IPS-15b (cell line): ENCODE measurements at regions not wholly inside any gene's neighbourhood (a gene's known extent, or its start where the extent isn't known, plus 50 kb on each side); places are given as distances from the start of the nearest gene placed in this dataset.
"Not testable (repeated sequence)": the region's sequence is repeated elsewhere in the genome, so short reads cannot be mapped to it uniquely, and the experiment has no call there.

Experiments
- H3K27me3 ChIP-seq: one replicate; pipeline ENCODE4 v1.6.1; 2013; ENCODE audit warnings: low read length; ENCODE audit not compliant: control insufficient read depth, insufficient read depth
- H3K36me3 ChIP-seq: one replicate; pipeline ENCODE4 v1.6.1; 2013; ENCODE audit warnings: low read length; ENCODE audit not compliant: control insufficient read depth, insufficient read depth
- H3K4me1 ChIP-seq: one replicate; pipeline ENCODE4 v1.6.1; 2013; ENCODE audit warnings: mild to moderate bottlenecking, low read length; ENCODE audit not compliant: control insufficient read depth, insufficient read depth
- H3K4me3 ChIP-seq: one replicate; pipeline ENCODE4 v1.5.1; 2013; ENCODE audit warnings: low read depth, low read length
- H3K9ac ChIP-seq: one replicate; pipeline ENCODE4 v1.6.1; 2013; ENCODE audit warnings: low read depth, mild to moderate bottlenecking, low read length
- H3K9me3 ChIP-seq: one replicate; pipeline ENCODE4 v1.6.1; 2013; ENCODE audit warnings: mild to moderate bottlenecking, low read length; ENCODE audit not compliant: control insufficient read depth, insufficient read depth

DNA sequence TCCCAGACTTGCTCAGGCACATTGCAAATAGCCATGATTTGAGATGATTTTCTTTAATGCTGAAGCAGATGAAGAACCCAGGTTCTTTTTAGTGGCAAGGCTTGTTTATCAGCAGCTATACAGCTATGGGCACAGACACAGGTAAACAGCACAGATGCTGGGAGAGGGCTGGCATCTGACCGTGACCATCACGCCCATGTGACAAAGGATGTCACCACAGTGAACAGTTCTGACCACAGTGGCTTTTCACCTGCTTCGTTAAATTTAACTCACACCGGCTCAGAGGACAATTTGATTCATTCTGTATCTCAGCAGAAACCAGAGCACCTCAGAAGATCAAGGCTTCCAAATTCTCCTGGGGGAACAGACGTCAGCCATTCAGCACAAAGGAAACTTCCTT lies 142.6 kb downstream of the CDH26 start:
- Histone ChIP-seq H3K36me3 (no peaks in the 10 kb centered on the region), H3K4me1 (peaks cover 11% of the 10 kb centered on the region), H3K9ac (no peak overlapping the region), H3K4me3 (no peak overlapping the region), H3K9me3 (no peaks in the 10 kb centered on the region), H3K27me3 (peaks cover 28% of the 10 kb centered on the region)

- Histone ChIP-seq H3K4me1 (peaks cover 11% of the 10 kb centered on the region), H3K27me3 (peaks cover 32% of the 10 kb centered on the region), H3K9ac (no peak overlapping the region), H3K36me3 (no peaks in the 10 kb centered on the region), H3K9me3 (no peaks in the 10 kb centered on the region), H3K4me3 (no peak overlapping the region)
Measured at GRCh38 chr20:60101201-60101890, 143.1 kb downstream of the CDH26 start.

- Histone ChIP-seq H3K4me1 (peaks cover 11% of the 10 kb centered on the region), H3K9me3 (no peaks in the 10 kb centered on the region), H3K4me3 (no peak overlapping the region), H3K36me3 (no peaks in the 10 kb centered on the region), H3K9ac (no peak overlapping the region), H3K27me3 (peaks cover 36% of the 10 kb centered on the region)
Measured at GRCh38 chr20:60101891-60102281, 143.7 kb downstream of the CDH26 start.

DNA sequence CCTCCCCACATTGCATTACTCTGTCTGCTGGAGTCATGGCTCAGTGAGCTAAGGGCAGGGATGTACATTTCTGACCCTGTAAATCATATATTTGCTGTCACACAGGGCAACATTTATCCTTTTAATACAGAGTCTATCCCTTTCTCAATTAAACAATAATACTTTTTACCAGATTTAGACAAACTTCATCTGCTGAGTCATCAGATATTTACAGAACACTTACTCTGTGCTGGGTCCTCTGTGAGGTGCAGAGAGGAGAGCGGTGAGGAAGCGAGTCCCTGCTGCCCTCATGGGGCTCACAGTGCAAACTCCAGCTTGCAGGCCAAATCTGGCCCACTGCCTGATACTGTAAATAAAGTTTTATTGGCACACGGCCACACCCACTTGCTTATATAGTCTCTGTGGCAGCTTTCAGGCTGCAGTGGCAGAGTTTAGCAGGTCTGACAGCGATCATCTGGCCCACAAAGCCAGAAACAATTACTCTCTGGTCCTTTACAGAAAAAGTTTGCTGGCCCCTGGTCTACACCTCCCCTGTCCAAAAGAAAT lies 144.5 kb downstream of the CDH26 start:
- Histone ChIP-seq H3K9me3 (no peaks in the 10 kb centered on the region), H3K9ac (no peak overlapping the region), H3K4me3 (no peak overlapping the region), H3K27me3 (peaks cover 44% of the 10 kb centered on the region), H3K36me3 (no peaks in the 10 kb centered on the region), H3K4me1 (peaks cover 11% of the 10 kb centered on the region)

DNA sequence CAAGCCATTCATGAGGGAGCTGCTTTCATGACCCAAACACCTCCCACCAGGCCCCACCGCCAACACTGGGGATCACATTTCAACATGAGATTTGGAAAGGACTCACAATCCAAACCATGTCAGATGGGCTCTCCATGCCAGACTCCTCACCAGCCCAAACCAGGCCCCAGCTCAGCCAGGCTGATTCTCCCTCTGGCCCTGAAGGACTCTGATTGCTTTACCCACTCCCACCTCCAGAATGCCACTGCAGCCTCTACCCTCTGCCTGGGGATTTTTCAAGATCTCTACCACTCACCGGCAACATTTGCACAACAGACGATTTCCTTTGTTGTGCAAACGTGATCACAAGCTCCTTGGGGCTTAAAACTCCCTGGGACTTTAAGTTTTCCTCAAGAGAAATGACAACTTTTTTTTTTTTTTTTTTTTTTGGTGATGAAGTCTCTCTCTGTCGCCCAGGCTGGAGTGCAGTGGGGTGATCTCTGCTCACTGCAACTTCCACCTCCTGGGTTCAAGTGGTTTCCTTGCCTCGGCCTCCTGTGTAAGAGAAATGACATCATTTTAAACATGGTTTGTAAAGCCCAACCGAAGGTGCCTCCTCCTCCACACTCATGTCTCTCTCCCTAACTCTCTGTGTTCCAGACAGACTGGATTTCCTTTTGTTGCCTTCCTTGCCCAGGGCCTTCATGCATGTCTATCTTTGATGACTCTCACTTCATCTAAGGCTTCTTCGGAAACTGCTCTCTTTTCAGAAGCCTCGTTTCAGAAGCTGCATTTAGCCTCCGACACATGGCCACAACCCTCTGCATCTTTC lies 147.0 kb downstream of the CDH26 start:
- Histone ChIP-seq H3K9me3 (no peaks in the 10 kb centered on the region), H3K36me3 (no peaks in the 10 kb centered on the region), H3K4me1 (peaks cover 11% of the 10 kb centered on the region), H3K4me3 (no peak overlapping the region), H3K9ac (no peak overlapping the region), H3K27me3 (peaks cover 49% of the 10 kb centered on the region)

- not testable (repeated sequence) for H3K4me3 ChIP-seq, H3K9me3 ChIP-seq, H3K9ac ChIP-seq, H3K36me3 ChIP-seq
- Histone ChIP-seq H3K4me1 (peaks cover 11% of the 10 kb centered on the region), H3K27me3 (peaks cover 49% of the 10 kb centered on the region)
Measured at GRCh38 chr20:60106186-60106585, 148.0 kb downstream of the CDH26 start.

DNA sequence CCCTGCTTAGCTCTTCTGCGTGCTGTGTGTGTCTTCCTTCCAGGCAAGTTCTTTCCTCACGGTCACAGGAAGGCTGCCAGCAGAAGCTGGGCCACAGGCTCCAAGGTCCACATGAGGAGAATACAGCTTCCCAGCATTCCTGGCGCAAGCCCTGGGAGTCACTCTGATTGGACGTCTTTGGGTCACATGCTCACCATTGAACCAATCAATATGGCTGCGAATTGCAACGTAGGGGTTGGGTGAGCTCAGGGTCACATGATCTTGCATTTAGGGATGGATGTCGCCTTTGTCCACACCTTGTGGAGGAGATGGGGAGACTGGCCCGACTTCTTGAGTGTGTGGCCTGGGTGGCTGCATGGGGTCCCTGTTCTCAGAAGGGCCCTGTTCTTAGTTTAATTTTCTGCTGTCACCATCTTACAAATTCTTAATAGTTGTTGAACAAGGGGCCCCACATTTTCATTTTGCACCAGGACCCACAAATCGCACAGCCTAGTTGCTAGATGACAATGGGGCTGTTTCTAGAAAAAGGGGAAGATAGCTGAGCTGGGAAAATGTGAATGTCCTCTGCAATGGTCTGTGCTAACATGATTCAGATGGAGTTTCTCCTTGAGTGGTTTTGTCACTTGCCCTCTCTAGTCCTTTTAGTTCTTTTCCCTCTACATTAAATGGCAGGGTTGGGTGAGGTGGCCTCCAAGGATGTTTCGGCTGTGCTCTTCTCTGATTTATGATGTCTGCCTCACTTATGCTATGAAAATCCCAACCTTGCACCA lies 149.6 kb downstream of the CDH26 start:
- Histone ChIP-seq H3K9me3 (no peaks in the 10 kb centered on the region), H3K36me3 (no peaks in the 10 kb centered on the region), H3K27me3 (peaks cover 42% of the 10 kb centered on the region), H3K4me1 (peaks cover 11% of the 10 kb centered on the region), H3K4me3 (no peak overlapping the region), H3K9ac (no peak overlapping the region)

GRCh38 chr20:60108397-60108796 lies 150.2 kb downstream of the CDH26 start:
- Histone ChIP-seq H3K9me3 (no peaks in the 10 kb centered on the region), H3K27me3 (peaks cover 39% of the 10 kb centered on the region), H3K4me3 (no peak overlapping the region), H3K36me3 (no peaks in the 10 kb centered on the region), H3K9ac (no peak overlapping the region), H3K4me1 (peaks cover 11% of the 10 kb centered on the region)

GRCh38 chr20:60113024-60113724 lies 155.0 kb downstream of the CDH26 start:
- Histone ChIP-seq H3K36me3 (no peaks in the 10 kb centered on the region), H3K9ac (no peak overlapping the region), H3K27me3 (peaks cover 8% of the 10 kb centered on the region), H3K4me1 (no peaks in the 10 kb centered on the region), H3K9me3 (no peaks in the 10 kb centered on the region), H3K4me3 (no peak overlapping the region)

GRCh38 chr20:60113771-60114170 lies 155.5 kb downstream of the CDH26 start:
- H3K27me3 ChIP-seq, result peaks cover 3% of the 10 kb centered on the region
- no peaks in the 10 kb centered on the region for H3K9me3 ChIP-seq
- H3K4me3 ChIP-seq, result no peak overlapping the region
- no peak overlapping the region for H3K9ac ChIP-seq
- no peaks in the 10 kb centered on the region for H3K36me3 ChIP-seq
- H3K4me1 ChIP-seq, result no peaks in the 10 kb centered on the region

GRCh38 chr20:60115451-60115850 lies 157.2 kb downstream of the CDH26 start:
- H3K9ac ChIP-seq, result no peak overlapping the region
- H3K27me3 ChIP-seq, result peaks cover 3% of the 10 kb centered on the region
- H3K36me3 ChIP-seq, result no peaks in the 10 kb centered on the region
- no peak overlapping the region for H3K4me3 ChIP-seq
- no peaks in the 10 kb centered on the region for H3K9me3 ChIP-seq
- no peaks in the 10 kb centered on the region for H3K4me1 ChIP-seq
